Stomach (tissue), 8 donors: ENCODE measurements at regions not wholly inside any gene's neighbourhood (a gene's known extent, or its start where the extent isn't known, plus 50 kb on each side); places are given as distances from the start of the nearest gene placed in this dataset.

Experiments
- DNase-seq, 2 donors: peaks; one replicate each; pipeline versions ENCODE4 v3.0.0 to v3.0.0-alpha.2; 2013 to 2019
- H3K27ac ChIP-seq, 5 donors: fragments of 200-600 bp in 4 of 5; sonication (generic) in 4 of 5; one replicate each; pipeline ENCODE4 v1.5.1; 2013 to 2019; ENCODE audit warnings: mild to moderate bottlenecking in 1 of 5, moderate library complexity in 1 of 5
- H3K27me3 ChIP-seq, 3 donors: fragments of 200-600 bp; sonication (generic); one replicate each; pipeline ENCODE4 v1.5.1; 2017 to 2019; ENCODE audit warnings: mixed run types in 1 of 3
- H3K36me3 ChIP-seq, 4 donors: fragments of 200-600 bp; sonication (generic); 1 replicate in 3 of 4; 2 replicates in 1 of 4; pipeline ENCODE4 v1.5.1; 2016 to 2019
- H3K4me1 ChIP-seq, 4 donors: fragments of 200-600 bp; sonication (generic); one replicate each; pipeline ENCODE4 v1.5.1; 2016 to 2019
- H3K4me3 ChIP-seq, 4 donors: fragments of 200-600 bp; sonication (generic) in 3 of 4; one replicate each; pipeline ENCODE4 v1.5.1; 2016 to 2019; ENCODE audit warnings: mild to moderate bottlenecking in 1 of 4
- H3K9me3 ChIP-seq, 4 donors: fragments of 200-600 bp; sonication (generic); one replicate each; pipeline ENCODE4 v1.5.1; 2016 to 2019
- EP300 ChIP-seq: sonication (generic); formaldehyde crosslinking; IDR thresholded peaks from one replicate; pipeline ENCODE4 v1.6.1; 2017; ENCODE audit warnings: antibody characterized with exemption
- POLR2A ChIP-seq, 4 donors: fragments of 450-650 bp; IDR thresholded peaks; one replicate each; pipeline ENCODE4 v1.6.1; 2016; ENCODE audit warnings: antibody characterized with exemption in 4 of 4, control low read depth in 2 of 4, mild to moderate bottlenecking in 1 of 4, moderate library complexity in 1 of 4
- POLR2AphosphoS5 ChIP-seq, 3 donors: sonication (generic); formaldehyde crosslinking; IDR thresholded peaks; one replicate each; pipeline ENCODE4 v1.6.1; 2016; ENCODE audit warnings: antibody characterized with exemption in 3 of 3
- WGBS, 5 donors: extraction: QIAGEN DNeasy Blood & Tissue Kit in 3 of 5; methylation state at CpG; one replicate each; pipeline versions ENCODE4 v1.1.5 to v1.1.7; 2013 to 2018; 5-methylcytosine and 5-hydroxymethylcytosine counted together
- intact Hi-C: fragments of 100-400 bp; cut with DNase I; formaldehyde crosslinking; loops from one replicate; pipeline ENCODE4 v1.15.1; 2023; ENCODE audit warnings: low total_unique reads
- TF ChIP-seq, protein P1 (sequence below), 7 experiments: fragments of 450-650 bp in 4 of 7; fragments of 200-600 bp in 3 of 7; sonication (generic) in 3 of 7; IDR thresholded peaks; one replicate each; pipeline ENCODE4 v1.5.1; 2016 to 2019; ENCODE audit warnings: antibody characterized with exemption in 7 of 7, control low read depth in 2 of 7, mild to moderate bottlenecking in 1 of 7
- donor health status: healthy with polysubstance abuse.
- donor health status: Bipolar disorder and iron deficiency.
- donor health status: healthy.

DNA sequence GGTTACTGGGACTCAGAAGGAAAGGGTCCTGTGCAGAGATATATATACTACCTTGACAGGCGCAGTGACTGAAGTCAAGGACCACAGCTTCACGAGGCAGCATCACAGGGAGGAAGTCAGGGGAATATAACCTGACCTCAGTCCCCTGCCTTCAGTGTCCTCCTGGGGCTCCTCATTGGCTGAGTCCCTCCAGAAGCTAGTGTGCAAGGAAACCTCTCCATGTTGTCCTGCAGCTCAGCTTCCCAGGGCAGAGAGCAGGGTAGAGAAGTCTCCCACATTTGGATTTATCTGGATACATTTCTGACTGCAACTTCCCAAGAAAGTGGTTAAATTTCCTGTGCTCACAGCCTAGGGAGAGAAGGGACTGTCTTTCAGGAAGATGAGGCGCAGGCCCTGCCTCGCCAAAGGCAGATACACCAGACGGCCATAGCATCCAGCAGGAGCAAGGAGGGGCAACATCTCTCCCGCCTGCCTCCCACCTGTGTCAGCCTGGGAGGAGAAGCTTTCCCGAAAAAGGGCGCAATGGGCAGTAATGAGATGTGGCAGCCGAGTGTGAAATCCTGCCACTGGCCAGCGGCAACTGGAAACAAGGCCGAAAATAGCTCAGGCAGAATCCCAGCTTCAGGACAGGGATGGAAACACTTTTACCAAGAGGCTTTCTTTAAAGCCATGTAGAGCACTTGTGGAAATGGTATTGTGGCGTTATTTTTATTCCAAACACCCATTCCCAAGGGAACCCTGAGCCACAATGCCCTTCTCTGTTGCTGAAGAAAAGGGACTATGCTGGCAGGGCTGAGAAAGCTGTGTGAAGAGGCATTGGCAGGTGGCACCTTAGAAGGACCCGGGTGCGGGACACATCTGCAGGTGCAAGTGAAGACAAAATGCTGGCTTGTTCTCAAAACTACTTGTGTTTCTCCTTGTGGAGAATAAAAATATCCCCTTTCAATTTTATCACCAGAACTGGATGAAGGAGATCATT, 54.9 kb upstream of the HIF1A start:
- Histone ChIP-seq H3K36me3 (no peaks in the 10 kb centered on the region), H3K9me3 (no peaks in the 10 kb centered on the region), H3K27me3 (no peaks in the 10 kb centered on the region), H3K4me1 (peaks cover 0 to 6% (median 0%) of the 10 kb centered on the region in 4 donors), H3K4me3 (no peak overlapping the region), H3K27ac (no peak overlapping the region)
- intact Hi-C loops = no loop called here
- TF ChIP-seq EP300 (no peak), POLR2A (IDR thresholded peaks at IDR 0.05) (no peak), POLR2AphosphoS5 (IDR thresholded peaks at IDR 0.05) (no peak)
- TF ChIP-seq, protein P1, sequence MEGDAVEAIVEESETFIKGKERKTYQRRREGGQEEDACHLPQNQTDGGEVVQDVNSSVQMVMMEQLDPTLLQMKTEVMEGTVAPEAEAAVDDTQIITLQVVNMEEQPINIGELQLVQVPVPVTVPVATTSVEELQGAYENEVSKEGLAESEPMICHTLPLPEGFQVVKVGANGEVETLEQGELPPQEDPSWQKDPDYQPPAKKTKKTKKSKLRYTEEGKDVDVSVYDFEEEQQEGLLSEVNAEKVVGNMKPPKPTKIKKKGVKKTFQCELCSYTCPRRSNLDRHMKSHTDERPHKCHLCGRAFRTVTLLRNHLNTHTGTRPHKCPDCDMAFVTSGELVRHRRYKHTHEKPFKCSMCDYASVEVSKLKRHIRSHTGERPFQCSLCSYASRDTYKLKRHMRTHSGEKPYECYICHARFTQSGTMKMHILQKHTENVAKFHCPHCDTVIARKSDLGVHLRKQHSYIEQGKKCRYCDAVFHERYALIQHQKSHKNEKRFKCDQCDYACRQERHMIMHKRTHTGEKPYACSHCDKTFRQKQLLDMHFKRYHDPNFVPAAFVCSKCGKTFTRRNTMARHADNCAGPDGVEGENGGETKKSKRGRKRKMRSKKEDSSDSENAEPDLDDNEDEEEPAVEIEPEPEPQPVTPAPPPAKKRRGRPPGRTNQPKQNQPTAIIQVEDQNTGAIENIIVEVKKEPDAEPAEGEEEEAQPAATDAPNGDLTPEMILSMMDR (IDR thresholded peaks at IDR 0.05) = no peak
- WGBS, 5 donors = 88 to 96% (median 91%) methylated on average over 14 of the region's 14 CpGs
- no peak for DNase-seq

GRCh38 chr14:61641914-61642613, 53.2 kb upstream of the HIF1A start:
- Histone ChIP-seq H3K27me3 (no peaks in the 10 kb centered on the region), H3K27ac (no peak overlapping the region), H3K36me3 (no peaks in the 10 kb centered on the region), H3K4me3 (no peak overlapping the region), H3K4me1 (peaks cover 0 to 6% (median 0%) of the 10 kb centered on the region in 4 donors), H3K9me3 (no peaks in the 10 kb centered on the region)
- 75 to 88% (median 80%) methylated on average over 6 of the region's 6 CpGs for WGBS, 5 donors
- intact Hi-C loops = no loop called here
- TF ChIP-seq POLR2A (IDR thresholded peaks at IDR 0.05) (no peak), EP300 (no peak), POLR2AphosphoS5 (IDR thresholded peaks at IDR 0.05) (no peak)
- TF ChIP-seq, protein P1 (IDR thresholded peaks at IDR 0.05) = no peak
- no peak for DNase-seq

- Histone ChIP-seq H3K4me1 (peaks cover 0 to 6% (median 0%) of the 10 kb centered on the region in 4 donors), H3K36me3 (no peaks in the 10 kb centered on the region), H3K27ac (no peak overlapping the region), H3K4me3 (no peak overlapping the region), H3K9me3 (no peaks in the 10 kb centered on the region), H3K27me3 (no peaks in the 10 kb centered on the region)
- DNase-seq = no peak
- 80 to 95% (median 90%) methylated on average over 4 of the region's 4 CpGs for WGBS, 5 donors
- no peak for TF ChIP-seq POLR2A (IDR thresholded peaks at IDR 0.05)
- TF ChIP-seq, protein P1 (IDR thresholded peaks at IDR 0.05) = no peak
- no peak for TF ChIP-seq EP300
- TF ChIP-seq POLR2AphosphoS5 (IDR thresholded peaks at IDR 0.05) = no peak
- intact Hi-C loops = no loop called here
These were observed 52.7 kb upstream of the HIF1A start for GRCh38 chr14:61642614-61642982.

- H3K4me1 ChIP-seq = peaks cover 0 to 1% (median 0%) of the 10 kb centered on the region in 4 donors
- 87 to 97% (median 95%) methylated on average over 3 of the region's 3 CpGs for WGBS, 5 donors
- H3K9me3 ChIP-seq = no peaks in the 10 kb centered on the region
- intact Hi-C loops = no loop called here
- DNase-seq = no peak
- TF ChIP-seq EP300 (no peak), POLR2A (IDR thresholded peaks at IDR 0.05) (no peak)
- no peak overlapping the region for H3K4me3 ChIP-seq
- no peaks in the 10 kb centered on the region for H3K27me3 ChIP-seq
- H3K36me3 ChIP-seq = no peaks in the 10 kb centered on the region
- H3K27ac ChIP-seq = no peak overlapping the region
These were observed 51.8 kb upstream of the HIF1A start for GRCh38 chr14:61643555-61643954.
